ENCODE measurements at regions not wholly inside any gene's neighbourhood (a gene's known extent, or its start where the extent isn't known, plus 50 kb on each side); places are given as distances from the start of the nearest gene placed in this dataset.

DNA sequence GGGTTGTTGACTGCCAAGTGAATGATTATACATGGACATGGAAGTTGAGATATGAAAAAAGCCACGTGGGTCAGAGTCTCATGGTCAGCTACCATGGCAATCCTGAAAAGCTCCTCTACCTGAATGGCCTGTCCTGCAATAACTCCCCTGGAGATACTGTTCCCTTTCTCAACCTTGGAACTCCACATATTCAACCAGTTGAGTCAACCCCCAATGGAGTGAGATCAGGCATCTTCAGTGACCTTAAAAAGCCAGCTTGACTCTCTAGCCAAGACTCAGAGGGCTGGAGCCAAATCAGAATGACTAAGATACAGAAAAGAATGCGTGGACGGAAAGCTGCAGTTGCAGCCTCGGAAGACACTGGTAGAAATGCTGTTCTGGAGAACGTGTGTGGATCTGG, 341.3 kb downstream of the FOXA2 start:
- no peak for DNase-seq (ENCODE audit: low read depth)
- in situ Hi-C loops (cut with HindIII; ENCODE audit: low pct_unique_long_range_greater_than_20kb, low sequenced_read_pairs) = no loop called here

DNA sequence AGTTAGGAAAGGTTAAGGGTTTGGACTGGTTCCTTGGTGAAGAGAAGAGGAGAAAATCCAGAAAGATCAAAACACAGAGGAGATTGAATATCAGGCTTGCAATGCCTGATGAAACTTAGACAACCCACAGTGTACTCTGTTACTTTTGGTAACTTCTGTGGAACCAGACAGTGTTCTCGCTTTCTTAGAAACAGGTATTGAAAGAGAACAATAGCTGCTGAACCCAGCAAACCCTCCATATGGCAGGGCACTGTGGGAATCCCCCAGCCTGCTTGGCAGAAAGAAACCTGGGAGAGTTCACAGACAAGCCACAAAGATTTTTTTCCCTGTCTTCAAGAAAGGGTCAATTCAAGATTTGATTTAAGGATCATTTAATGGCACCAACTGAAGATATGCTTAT, 342.8 kb downstream of the FOXA2 start:
- no peak for DNase-seq (ENCODE audit: low read depth)
- in situ Hi-C loops (cut with HindIII; ENCODE audit: low pct_unique_long_range_greater_than_20kb, low sequenced_read_pairs) = no loop called here

DNA sequence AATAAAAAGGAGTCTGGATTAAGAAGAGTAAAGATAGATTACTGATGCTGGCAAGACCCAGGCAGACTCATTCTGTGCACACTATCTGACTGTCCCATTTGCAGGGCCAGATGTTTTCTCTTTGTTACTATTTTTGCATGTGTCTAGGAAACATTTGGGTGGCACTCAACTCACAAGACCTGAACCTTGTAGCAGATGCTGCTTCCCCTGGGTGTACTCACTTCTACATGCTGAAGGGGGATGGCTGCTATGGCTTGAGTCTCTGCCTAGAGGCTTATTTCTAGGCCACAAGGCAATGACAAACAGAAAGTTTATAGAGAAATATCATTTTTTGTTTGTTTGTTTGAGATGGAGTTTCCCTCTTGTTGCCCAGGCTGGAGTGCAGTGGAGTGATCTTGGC, 351.4 kb downstream of the FOXA2 start:
- no peak for DNase-seq (ENCODE audit: low read depth)
- in situ Hi-C loops (cut with HindIII; ENCODE audit: low pct_unique_long_range_greater_than_20kb, low sequenced_read_pairs) = no loop called here

DNA sequence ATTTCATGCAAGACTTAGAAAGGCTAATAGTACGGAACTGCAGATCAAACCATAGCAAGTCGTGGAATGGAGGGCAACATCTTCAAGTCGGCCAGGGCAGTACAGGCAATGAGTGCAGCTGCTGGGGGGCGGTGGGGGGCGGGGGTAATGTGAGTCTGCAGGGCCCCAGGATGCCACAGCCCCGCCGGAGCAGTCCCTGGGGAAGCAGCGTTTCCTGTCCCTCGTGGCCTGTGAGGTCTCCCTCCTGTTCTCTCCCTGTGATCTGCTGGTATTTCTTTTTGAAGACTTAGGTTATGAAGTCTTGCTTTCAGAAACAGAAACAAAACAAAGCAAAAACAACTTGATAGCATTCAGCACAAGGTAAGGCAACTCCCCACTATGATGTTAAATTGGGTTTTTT, 351.9 kb downstream of the FOXA2 start:
- DNase-seq (ENCODE audit: low read depth) = no peak
- in situ Hi-C loops (cut with HindIII; ENCODE audit: low pct_unique_long_range_greater_than_20kb, low sequenced_read_pairs) = no loop called here

DNA sequence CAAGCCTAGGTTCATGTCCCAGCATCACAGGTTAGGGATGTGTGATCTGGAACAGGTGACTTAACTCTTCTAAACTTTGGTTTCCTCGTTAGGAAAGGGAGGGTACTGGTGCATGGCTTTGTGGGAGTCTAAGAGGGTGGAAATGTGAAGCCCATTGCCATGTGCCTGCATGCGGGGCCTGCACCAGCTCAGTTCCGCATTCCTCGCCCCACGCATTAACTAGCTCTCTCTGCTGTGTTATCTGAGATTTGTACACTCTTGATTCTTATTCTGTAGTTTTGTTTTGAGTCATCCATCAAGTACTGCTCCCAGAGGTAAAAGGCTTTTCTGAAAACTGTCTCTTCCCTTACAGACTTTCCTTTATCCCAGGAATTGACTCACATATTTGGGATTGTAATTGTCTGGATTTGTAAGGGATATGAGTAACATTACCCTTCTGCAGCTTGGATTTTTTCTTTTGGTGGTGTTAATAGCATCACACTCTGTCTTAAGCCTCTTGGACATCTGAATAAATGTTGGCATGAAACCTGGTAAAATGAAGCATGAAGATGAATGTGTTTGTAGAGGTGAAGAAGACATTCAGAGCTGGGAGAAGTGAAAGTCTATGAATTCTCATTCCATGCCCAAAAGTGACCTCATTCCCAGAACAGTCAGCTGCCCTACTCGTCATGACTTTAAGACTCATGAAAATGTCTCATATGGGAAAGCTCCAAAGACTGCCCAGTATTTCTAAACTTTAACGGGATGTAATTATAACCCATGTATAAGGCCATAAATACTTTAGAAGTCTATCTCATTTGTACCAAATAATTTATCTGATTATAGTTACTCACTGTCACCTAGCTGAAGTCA, 357.3 kb downstream of the FOXA2 start:
- in situ Hi-C loops (cut with HindIII; ENCODE audit: low pct_unique_long_range_greater_than_20kb, low sequenced_read_pairs) = no loop called here
- no peak for DNase-seq (ENCODE audit: low read depth)

DNA sequence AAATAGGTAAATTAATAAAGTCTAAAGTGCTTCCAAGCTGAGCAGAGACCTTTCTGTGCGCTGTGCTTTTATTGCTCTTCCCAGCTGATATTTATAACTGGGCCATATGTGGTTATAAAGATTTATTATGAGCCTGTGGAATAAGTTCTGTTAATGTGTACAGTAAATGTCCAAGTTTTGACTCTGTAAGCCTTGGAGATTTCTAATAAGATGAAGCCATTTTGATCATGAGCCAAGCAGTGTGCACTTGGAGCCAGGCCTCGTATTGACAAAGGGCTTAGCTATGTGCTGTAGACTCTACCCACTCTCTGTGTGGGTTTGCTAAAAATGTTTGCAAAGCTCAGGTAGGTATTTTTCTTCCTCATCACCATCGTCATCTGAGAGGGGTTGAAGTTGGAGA, 361.1 kb downstream of the FOXA2 start:
- no peak for DNase-seq (ENCODE audit: low read depth)
- in situ Hi-C loops (cut with HindIII; ENCODE audit: low pct_unique_long_range_greater_than_20kb, low sequenced_read_pairs) = no loop called here

DNA sequence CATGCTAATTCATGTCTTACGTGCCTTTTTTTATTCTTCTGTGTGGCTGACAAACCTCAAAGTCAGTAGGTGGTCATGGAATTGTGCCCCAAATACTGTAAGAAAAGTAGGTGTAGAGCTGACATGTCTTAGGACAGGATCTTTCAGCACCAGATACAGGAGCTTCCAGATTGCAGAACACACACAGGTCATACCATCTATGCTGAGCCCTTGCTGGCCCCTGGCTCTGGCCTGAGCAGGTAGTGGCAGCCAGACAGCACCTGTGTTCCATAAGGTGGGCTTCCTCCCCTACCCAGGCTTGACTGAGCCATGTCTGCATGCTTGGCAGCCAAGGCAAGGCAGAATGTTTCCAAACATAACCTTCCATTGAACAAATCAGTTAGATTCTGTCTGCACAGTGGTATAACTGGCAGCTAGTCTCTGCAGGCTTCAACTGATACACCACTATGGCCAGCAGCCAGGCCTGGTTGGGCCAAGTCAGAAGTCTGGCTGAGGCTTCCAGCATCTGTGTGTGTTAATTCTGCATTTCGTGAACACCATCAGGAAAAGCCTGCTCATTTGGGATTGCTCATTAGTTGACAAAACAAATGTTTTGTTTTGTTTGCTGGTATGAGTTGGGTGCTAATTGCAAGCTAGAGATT, 366.5 kb downstream of the FOXA2 start:
- no peak for DNase-seq (ENCODE audit: low read depth)
- in situ Hi-C loops (cut with HindIII; ENCODE audit: low pct_unique_long_range_greater_than_20kb, low sequenced_read_pairs) = no loop called here

DNA sequence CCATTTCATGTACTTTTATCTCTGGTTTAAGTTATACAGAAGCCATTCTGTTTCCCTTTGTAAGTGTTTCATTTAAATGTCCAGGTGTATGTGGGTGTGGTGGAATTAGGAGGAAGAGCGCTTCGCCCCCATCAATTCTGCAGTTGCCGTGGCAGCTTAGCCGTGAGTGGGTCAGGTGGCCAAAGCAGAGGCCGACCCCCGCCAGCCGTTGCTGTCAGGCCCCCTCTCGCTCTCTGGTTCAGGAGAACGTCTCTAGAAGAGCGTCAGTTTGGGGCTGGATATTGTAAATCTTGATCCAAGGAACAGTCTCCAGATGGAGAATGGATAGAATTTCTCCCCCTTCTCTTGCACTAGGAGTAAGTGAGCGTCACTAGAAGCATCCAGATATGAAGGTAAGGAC, 367.4 kb downstream of the FOXA2 start:
- DNase-seq (ENCODE audit: low read depth) = no peak
- in situ Hi-C loops (cut with HindIII; ENCODE audit: low pct_unique_long_range_greater_than_20kb, low sequenced_read_pairs) = no loop called here

DNA sequence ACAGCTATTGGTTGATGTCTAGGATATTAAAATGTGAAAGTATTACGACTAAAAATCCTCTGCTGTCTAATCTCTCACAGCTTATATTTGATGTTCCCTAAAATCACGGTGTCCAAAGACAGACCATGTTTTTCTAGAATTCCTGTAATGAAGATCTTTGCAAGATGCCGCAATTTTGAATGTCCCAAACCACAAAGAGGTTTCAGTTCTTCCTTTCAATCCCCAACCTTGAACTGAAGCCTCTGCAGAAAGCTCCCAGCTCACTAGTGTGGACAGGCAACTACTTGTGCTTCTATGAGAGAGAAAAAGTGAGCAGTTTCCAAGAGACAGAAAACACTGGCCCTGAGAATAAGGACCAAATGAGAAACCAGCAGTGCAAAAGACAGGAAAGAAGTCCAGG, 370.1 kb downstream of the FOXA2 start:
- DNase-seq (ENCODE audit: low read depth) = no peak
- in situ Hi-C loops (cut with HindIII; ENCODE audit: low pct_unique_long_range_greater_than_20kb, low sequenced_read_pairs) = no loop called here

DNA sequence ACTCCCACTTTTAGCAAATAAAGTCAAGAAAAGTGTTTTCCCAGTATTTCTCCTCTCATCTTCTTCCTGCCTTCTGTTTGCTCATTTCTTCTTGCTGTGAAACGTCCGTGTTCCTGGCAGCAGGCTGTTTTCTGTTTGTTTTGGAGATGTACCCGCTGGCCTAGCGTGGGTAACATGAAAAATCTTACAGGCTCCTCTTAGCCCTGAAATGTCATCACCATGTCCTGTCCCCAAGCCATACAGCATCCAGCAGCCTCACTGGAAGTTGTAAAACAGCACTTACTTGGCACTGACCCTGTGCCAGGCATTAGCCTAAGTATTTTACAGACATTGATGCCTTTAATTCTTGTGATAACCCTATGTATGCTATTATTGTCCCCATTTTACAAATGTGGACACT, 371.1 kb downstream of the FOXA2 start:
- DNase-seq (ENCODE audit: low read depth) = no peak
- in situ Hi-C loops (cut with HindIII; ENCODE audit: low pct_unique_long_range_greater_than_20kb, low sequenced_read_pairs) = no loop called here

DNA sequence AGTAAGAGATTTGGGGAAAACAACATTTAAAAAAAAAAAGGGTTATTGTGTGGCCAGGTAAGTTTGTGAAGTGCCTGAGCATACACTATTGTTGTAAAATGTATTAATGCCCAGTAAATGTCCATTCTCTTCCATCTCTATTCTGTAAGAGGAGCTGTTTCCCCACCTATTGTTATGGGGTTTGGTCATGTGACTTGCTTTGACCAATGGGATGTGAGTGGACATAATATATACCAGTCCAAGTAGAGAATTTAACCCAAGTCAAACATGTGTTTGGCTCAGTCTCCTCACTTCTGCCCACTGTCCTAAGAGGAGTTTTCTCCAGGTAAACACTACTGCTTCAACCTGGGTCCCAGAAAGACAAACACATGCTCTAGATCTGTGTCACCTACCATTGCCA, 377.1 kb downstream of the FOXA2 start:
- DNase-seq (ENCODE audit: low read depth) = peak; percentile 1

DNA sequence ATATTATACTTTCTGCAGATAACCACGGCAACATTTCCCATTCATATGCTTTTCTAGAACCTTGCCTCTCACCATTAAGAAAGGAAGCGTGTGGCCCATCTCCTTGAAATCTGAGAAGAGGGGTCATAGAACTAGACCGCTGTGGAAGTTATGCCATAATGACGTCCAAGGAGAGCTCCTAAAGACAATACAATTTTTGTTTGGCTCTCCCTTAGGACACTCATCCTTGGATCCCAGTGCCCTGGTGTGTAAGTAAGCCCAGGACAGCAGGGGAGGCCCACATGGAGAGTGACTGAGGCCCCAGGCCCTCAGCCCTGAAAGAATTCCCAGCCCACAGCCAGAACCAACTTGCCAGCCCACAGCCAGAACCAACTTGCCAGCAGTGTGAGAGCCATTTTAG, 379.6 kb downstream of the FOXA2 start:
- in situ Hi-C loops (cut with HindIII; ENCODE audit: low pct_unique_long_range_greater_than_20kb, low sequenced_read_pairs) = no loop called here

More for the DNA sequence above, 377.1 kb downstream of the FOXA2 start:
- in situ Hi-C loops (cut with HindIII; ENCODE audit: low pct_unique_long_range_greater_than_20kb, low sequenced_read_pairs) = no loop called here

DNA sequence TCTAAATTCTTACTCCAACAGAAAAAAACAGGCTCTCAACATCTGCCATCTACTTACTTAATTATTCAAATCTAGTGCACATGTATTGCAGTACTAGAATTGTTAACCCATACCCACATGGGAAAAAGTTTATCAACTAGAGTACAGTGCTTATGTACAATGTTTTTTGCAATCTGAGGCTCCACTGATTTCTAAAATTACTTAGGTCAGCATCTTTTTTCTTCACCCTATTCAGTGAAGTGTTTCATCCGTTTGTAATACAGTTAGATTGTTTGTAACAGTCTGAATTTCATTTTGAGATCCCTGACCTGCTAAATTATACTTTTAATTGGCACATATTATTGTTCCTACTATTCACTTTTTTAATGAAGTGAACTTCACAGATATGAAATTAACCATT, 402.2 kb downstream of the FOXA2 start:
- in situ Hi-C loops (cut with HindIII; ENCODE audit: low pct_unique_long_range_greater_than_20kb, low sequenced_read_pairs) = no loop called here
- no peak for DNase-seq (ENCODE audit: low read depth)

More for the DNA sequence above, 379.6 kb downstream of the FOXA2 start:
- DNase-seq (ENCODE audit: low read depth) = no peak

DNA sequence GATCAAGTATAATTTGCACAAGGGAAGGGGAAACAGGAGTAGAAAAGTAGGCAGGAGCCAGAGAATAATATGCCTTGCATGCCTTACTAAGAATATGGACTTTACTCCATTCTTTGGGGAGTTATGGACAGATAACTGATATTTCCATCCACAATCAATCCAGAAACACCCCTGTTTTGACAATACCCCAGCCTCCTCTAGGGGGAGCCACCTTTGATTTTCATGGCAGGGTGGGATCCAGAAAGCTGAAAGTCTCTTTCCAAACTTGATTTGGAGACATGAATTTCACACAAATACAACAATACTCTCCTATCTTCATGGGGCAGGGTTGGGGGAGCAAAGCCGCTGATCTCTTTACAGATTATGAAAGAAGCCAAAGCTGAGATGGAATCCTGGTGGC, 404.1 kb downstream of the FOXA2 start:
- no peak for DNase-seq (ENCODE audit: low read depth)
- in situ Hi-C loops (cut with HindIII; ENCODE audit: low pct_unique_long_range_greater_than_20kb, low sequenced_read_pairs) = no loop called here

DNA sequence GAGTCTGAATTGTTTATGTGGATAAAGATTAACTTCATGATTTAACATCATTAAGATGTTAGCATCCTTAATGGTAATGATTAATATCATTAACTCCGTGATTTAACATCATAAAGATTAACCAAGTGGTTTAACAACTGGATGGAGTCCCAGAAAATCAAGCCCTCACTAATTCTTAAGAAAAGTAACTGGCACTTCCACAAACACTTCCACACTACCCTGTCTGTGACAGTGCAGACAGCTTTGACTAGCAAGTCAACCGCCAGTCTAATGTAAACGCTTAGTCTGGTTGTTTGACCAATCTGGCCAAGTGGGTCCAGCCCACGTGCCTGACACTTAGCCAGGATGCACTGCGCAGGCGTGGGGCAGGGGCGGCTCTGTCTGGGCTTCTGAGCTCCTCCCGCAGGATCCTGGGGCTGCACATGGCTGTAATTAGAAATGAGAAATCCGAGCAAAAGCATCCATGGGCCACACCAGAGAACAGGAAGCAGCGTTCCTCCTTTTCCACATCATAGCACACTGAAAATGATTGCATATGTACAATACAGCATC, 424.2 kb downstream of the FOXA2 start:
- DNase-seq (ENCODE audit: low read depth) = peak; percentile 69
- in situ Hi-C loops (cut with HindIII; ENCODE audit: low pct_unique_long_range_greater_than_20kb, low sequenced_read_pairs) = no loop called here

DNA sequence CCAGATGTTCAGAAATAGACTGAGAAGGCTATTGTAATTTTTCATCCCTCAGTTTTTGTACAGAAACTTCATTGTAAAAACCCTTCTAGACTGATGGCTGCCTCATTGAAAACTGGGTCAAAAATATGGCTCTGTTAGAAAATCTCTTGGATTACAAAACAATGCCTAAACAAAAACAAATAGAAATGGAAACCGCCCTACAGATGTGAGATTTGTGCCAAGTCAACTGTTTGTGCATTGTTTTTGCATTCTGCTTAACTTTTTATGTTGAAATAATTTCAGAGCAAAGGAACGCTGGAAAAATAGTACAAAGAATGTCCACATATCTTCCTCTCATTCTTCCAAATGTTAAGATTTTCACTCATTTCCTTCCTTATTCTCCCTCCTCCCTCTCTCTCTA, 425.1 kb downstream of the FOXA2 start:
- in situ Hi-C loops (cut with HindIII; ENCODE audit: low pct_unique_long_range_greater_than_20kb, low sequenced_read_pairs) = no loop called here
- DNase-seq (ENCODE audit: low read depth) = peak; percentile 4

DNA sequence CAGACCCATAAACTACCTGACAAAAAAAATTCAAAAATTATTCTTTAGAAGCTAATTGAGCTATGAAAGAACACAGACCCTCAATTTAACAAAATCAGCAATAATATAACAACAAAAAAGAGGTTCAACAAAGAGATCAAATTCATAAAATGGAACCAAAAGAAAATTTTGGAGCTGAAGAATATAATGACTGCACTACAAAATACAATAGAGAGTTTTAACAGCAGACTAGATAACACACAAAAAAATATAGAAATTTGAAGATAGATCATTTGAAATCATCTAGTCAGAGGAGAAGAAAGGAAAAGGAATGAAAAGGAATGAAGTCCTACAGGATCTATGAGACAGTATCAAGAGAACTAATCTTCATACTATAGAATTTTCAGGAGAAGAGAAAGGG, 422.1 kb downstream of the PAX1 start:
- in situ Hi-C loops (cut with HindIII; ENCODE audit: low pct_unique_long_range_greater_than_20kb, low sequenced_read_pairs) = no loop called here
- DNase-seq (ENCODE audit: low read depth) = no peak

DNA sequence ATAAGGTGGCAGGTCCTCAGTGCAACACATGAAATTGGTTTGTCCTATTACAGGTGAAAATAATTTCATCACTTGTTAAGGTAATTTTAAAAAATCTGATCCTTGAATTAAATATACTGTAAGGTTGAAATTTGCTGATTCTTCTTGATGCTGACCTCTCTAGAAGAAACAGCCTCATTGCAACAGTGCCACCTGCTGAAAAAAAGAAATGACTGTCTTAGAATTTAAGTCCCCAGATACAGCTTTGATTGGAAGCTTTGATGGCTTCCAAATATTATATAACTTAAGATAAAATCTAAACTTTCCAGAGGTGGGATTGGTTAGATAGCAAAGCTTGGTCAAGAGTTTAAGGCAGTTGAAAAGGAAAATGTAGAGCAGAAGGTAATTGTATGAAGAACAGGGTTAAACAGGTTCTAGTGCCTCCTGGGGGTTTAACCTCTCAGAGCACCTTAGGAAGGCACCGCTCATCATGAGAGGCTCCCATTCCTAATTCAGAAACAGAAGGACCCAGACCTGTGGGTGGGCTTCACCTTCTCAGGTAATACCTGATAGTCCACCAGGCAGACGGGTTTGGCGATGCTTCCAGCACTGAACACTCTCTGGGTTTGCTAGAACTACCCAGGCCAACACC, 401.0 kb downstream of the PAX1 start:
- in situ Hi-C loops (cut with HindIII; ENCODE audit: low pct_unique_long_range_greater_than_20kb, low sequenced_read_pairs) = no loop called here
- DNase-seq (ENCODE audit: low read depth) = peak; percentile 35

DNA sequence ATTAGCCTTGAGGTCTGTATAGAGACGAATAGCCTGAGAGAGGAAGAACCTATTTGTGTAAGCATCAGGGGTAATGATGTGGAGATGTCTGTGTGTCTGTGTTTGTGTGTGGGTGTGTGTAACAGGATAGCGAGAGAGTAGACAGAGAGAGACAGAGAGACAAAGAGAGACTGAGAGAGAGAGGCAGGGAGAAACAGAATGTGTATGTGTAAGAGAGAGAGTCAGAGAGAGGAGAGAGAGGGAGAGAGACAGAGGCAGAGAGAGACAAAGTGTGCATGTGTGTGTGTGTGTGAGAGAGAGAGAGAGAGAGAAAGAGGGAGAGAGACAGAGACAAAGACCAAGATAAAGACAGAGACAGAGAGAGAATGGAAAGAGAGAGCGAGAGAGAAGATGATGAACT, 396.1 kb downstream of the PAX1 start:
- in situ Hi-C loops (cut with HindIII; ENCODE audit: low pct_unique_long_range_greater_than_20kb, low sequenced_read_pairs) = no loop called here
- no peak for DNase-seq (ENCODE audit: low read depth)
